CD8-positive, alpha-beta memory T cell (primary cell): ENCODE measurements at regions not wholly inside any gene's neighbourhood (a gene's known extent, or its start where the extent isn't known, plus 50 kb on each side); places are given as distances from the start of the nearest gene placed in this dataset.

Experiments used
- CTCF ChIA-PET: fragments of 350-600 bp; sonication (Branson Sonifier 250); formaldehyde crosslinking; loops from one replicate; lab custom pipeline; 2021; ENCODE audit warnings: antibody characterized with exemption; lab: Charles Lee
- POLR2A ChIA-PET: fragments of 350-600 bp; sonication (Branson Sonifier 250); formaldehyde crosslinking; loops from one replicate; lab custom pipeline; 2021; ENCODE audit warnings: antibody characterized with exemption; lab: Charles Lee
- DNase-seq, 5 donors: peaks; one replicate each; pipeline versions ENCODE4 v3.0.0 to v3.0.0-alpha.2; 2020 to 2022; ENCODE audit warnings: mixed read lengths in 1 of 5
- H3K27ac ChIP-seq: one replicate; pipeline ENCODE4 v1.7.0; 2013; ENCODE audit warnings: low read depth, mild to moderate bottlenecking, low read length, moderate library complexity
- H3K27me3 ChIP-seq: 2 replicates; pipeline ENCODE4 v1.7.0; 2013; ENCODE audit warnings: low read length, mild to moderate bottlenecking; ENCODE audit not compliant: insufficient read depth, poor library complexity, severe bottlenecking
- H3K36me3 ChIP-seq: 2 replicates; pipeline ENCODE4 v1.7.0; 2013; ENCODE audit warnings: mild to moderate bottlenecking, low read length, moderate library complexity; ENCODE audit not compliant: insufficient read depth
- H3K4me1 ChIP-seq: 2 replicates; pipeline ENCODE4 v1.7.0; 2013; ENCODE audit warnings: mild to moderate bottlenecking, low read length, moderate library complexity; ENCODE audit not compliant: insufficient read depth
- H3K4me3 ChIP-seq: 2 replicates; pipeline ENCODE4 v1.7.0; 2013; ENCODE audit warnings: mild to moderate bottlenecking, low read length
- H3K9me3 ChIP-seq: 2 replicates; pipeline ENCODE4 v1.7.0; 2013; ENCODE audit warnings: mild to moderate bottlenecking, low read length
- H3K27ac Mint-ChIP-seq, 8 donors: one replicate each; pipeline ENCODE4 v1.8.0; 2020 to 2021; ENCODE audit warnings: mixed read lengths in 8 of 8, mild to moderate bottlenecking in 6 of 8, inconsistent platforms in 3 of 8, moderate library complexity in 3 of 8
- H3K27me3 Mint-ChIP-seq, 2 donors: one replicate each; pipeline ENCODE4 v1.8.0; 2020 to 2021; ENCODE audit warnings: mixed read lengths in 2 of 2, mild to moderate bottlenecking in 1 of 2, moderate library complexity in 1 of 2
- H3K36me3 Mint-ChIP-seq, 3 donors: one replicate each; pipeline ENCODE4 v1.8.0; 2020 to 2021; ENCODE audit warnings: mixed read lengths in 3 of 3, inconsistent platforms in 1 of 3, mild to moderate bottlenecking in 1 of 3
- H3K4me1 Mint-ChIP-seq, 3 donors: one replicate each; pipeline ENCODE4 v1.8.0; 2020 to 2021; ENCODE audit warnings: mixed read lengths in 3 of 3, inconsistent platforms in 1 of 3, mild to moderate bottlenecking in 1 of 3
- H3K4me3 Mint-ChIP-seq, 7 donors: one replicate each; pipeline ENCODE4 v1.8.0; 2020 to 2021; ENCODE audit warnings: mixed read lengths in 7 of 7, mild to moderate bottlenecking in 6 of 7, moderate library complexity in 4 of 7, inconsistent platforms in 2 of 7
- H3K9me3 Mint-ChIP-seq, 5 donors: one replicate each; pipeline ENCODE4 v1.8.0; 2020 to 2022; ENCODE audit warnings: mixed read lengths in 5 of 5, mild to moderate bottlenecking in 3 of 5, moderate library complexity in 2 of 5, inconsistent platforms in 1 of 5

- Histone ChIP-seq H3K36me3 (no peaks in the 10 kb centered on the region), H3K4me1 (no peaks in the 10 kb centered on the region), H3K27ac (no peak overlapping the region), H3K9me3 (no peaks in the 10 kb centered on the region), H3K4me3 (no peak overlapping the region), H3K27me3 (no peaks in the 10 kb centered on the region)
- Mint-ChIP-seq H3K27ac (no peak overlapping the region), H3K4me3 (no peak overlapping the region), H3K36me3 (no peaks in the 10 kb centered on the region), H3K9me3 (no peaks in the 10 kb centered on the region), H3K27me3 (peaks cover 9 to 12% of the 10 kb centered on the region in 2 donors), H3K4me1 (no peaks in the 10 kb centered on the region)
- ChIA-PET CTCF (no interaction called here), POLR2A (no interaction called here)
- peak in 1 of 5 donors; percentile 39 for DNase-seq
These were observed 108.8 kb upstream of the RASGEF1B start for GRCh38 chr4:81580346-81580993.

- Histone ChIP-seq H3K4me1 (no peaks in the 10 kb centered on the region), H3K36me3 (no peaks in the 10 kb centered on the region), H3K4me3 (no peak overlapping the region), H3K27ac (no peak overlapping the region), H3K27me3 (no peaks in the 10 kb centered on the region), H3K9me3 (no peaks in the 10 kb centered on the region)
- POLR2A ChIA-PET = no interaction called here
- Mint-ChIP-seq H3K9me3 (no peaks in the 10 kb centered on the region), H3K27me3 (peaks cover 9% of the 10 kb centered on the region in 2 donors), H3K36me3 (no peaks in the 10 kb centered on the region), H3K27ac (no peak overlapping the region), H3K4me3 (no peak overlapping the region), H3K4me1 (no peaks in the 10 kb centered on the region)
- no peak for DNase-seq
- CTCF ChIA-PET = no interaction called here
These were observed 105.7 kb upstream of the RASGEF1B start for GRCh38 chr4:81577392-81577791.

GRCh38 chr4:81574991-81575390, 103.3 kb upstream of the RASGEF1B start:
- Histone ChIP-seq H3K27me3 (no peaks in the 10 kb centered on the region), H3K36me3 (no peaks in the 10 kb centered on the region), H3K4me1 (no peaks in the 10 kb centered on the region), H3K27ac (no peak overlapping the region), H3K9me3 (no peaks in the 10 kb centered on the region), H3K4me3 (no peak overlapping the region)
- Mint-ChIP-seq H3K27me3 (peaks cover 6 to 9% of the 10 kb centered on the region in 2 donors), H3K27ac (no peak overlapping the region), H3K36me3 (no peaks in the 10 kb centered on the region), H3K9me3 (no peaks in the 10 kb centered on the region), H3K4me3 (no peak overlapping the region), H3K4me1 (no peaks in the 10 kb centered on the region)
- ChIA-PET CTCF (no interaction called here), POLR2A (no interaction called here)
- DNase-seq = no peak

- H3K9me3 Mint-ChIP-seq = no peaks in the 10 kb centered on the region
- no peak overlapping the region for H3K4me3 Mint-ChIP-seq
- no peaks in the 10 kb centered on the region for H3K4me1 ChIP-seq
- POLR2A ChIA-PET = interaction anchor here (0.8 kb wide), 1 partner anchor 394 kb away, joined by 3 read pairs; no protein-coding TSS in a partner anchor
- CTCF ChIA-PET = no interaction called here
- no peaks in the 10 kb centered on the region for H3K36me3 Mint-ChIP-seq
- H3K27ac Mint-ChIP-seq = no peak overlapping the region
- no peaks in the 10 kb centered on the region for H3K9me3 ChIP-seq
- no peaks in the 10 kb centered on the region for H3K27me3 ChIP-seq
- no peaks in the 10 kb centered on the region for H3K36me3 ChIP-seq
- H3K27me3 Mint-ChIP-seq = peaks cover 6 to 9% of the 10 kb centered on the region in 2 donors
- H3K4me1 Mint-ChIP-seq = no peaks in the 10 kb centered on the region
- DNase-seq = no peak
- no peak overlapping the region for H3K4me3 ChIP-seq
- no peak overlapping the region for H3K27ac ChIP-seq
These were observed 102.1 kb upstream of the RASGEF1B start for GRCh38 chr4:81573840-81574239.

- H3K27ac ChIP-seq = no peak overlapping the region
- DNase-seq = no peak
- Mint-ChIP-seq H3K4me3 (no peak overlapping the region), H3K27me3 (peaks cover 0 to 5% of the 10 kb centered on the region in 2 donors), H3K36me3 (no peaks in the 10 kb centered on the region), H3K9me3 (no peaks in the 10 kb centered on the region), H3K4me1 (no peaks in the 10 kb centered on the region), H3K27ac (no peak overlapping the region)
- H3K27me3 ChIP-seq = no peaks in the 10 kb centered on the region
- ChIA-PET POLR2A (interaction anchor here (0.7 kb wide), 1 partner anchor 1386 kb away, joined by 4 read pairs; no protein-coding TSS in a partner anchor), CTCF (no interaction called here)
- no peak overlapping the region for H3K4me3 ChIP-seq
- H3K36me3 ChIP-seq = no peaks in the 10 kb centered on the region
- no peaks in the 10 kb centered on the region for H3K9me3 ChIP-seq
- H3K4me1 ChIP-seq = no peaks in the 10 kb centered on the region
These were observed 100.7 kb upstream of the RASGEF1B start for GRCh38 chr4:81572402-81572801.

- Histone ChIP-seq H3K4me1 (no peaks in the 10 kb centered on the region), H3K27me3 (no peaks in the 10 kb centered on the region)
These were observed 99.4 kb upstream of the RASGEF1B start for GRCh38 chr4:81571105-81571504.

GRCh38 chr4:81566161-81566591, 94.5 kb upstream of the RASGEF1B start:
- ChIA-PET POLR2A (no interaction called here), CTCF (no interaction called here)

More at GRCh38 chr4:81571105-81571504, 99.4 kb upstream of the RASGEF1B start:
- Mint-ChIP-seq H3K9me3 (no peaks in the 10 kb centered on the region), H3K36me3 (no peaks in the 10 kb centered on the region), H3K4me1 (no peaks in the 10 kb centered on the region), H3K27me3 (no peaks in the 10 kb centered on the region), H3K27ac (no peak overlapping the region), H3K4me3 (no peak overlapping the region)
- CTCF ChIA-PET = no interaction called here
- no peak overlapping the region for H3K4me3 ChIP-seq
- DNase-seq = no peak
- H3K36me3 ChIP-seq = no peaks in the 10 kb centered on the region
- no peaks in the 10 kb centered on the region for H3K9me3 ChIP-seq
- POLR2A ChIA-PET = no interaction called here
- no peak overlapping the region for H3K27ac ChIP-seq

GRCh38 chr4:81565142-81565870, 93.6 kb upstream of the RASGEF1B start:
- H3K36me3 Mint-ChIP-seq = no peaks in the 10 kb centered on the region
- H3K27me3 ChIP-seq = no peaks in the 10 kb centered on the region
- no peak for DNase-seq
- no peak overlapping the region for H3K27ac ChIP-seq
- no peaks in the 10 kb centered on the region for H3K9me3 ChIP-seq
- no peaks in the 10 kb centered on the region for H3K9me3 Mint-ChIP-seq
- no peaks in the 10 kb centered on the region for H3K27me3 Mint-ChIP-seq
- no peak overlapping the region for H3K27ac Mint-ChIP-seq
- peaks cover 13% of the 10 kb centered on the region for H3K4me1 ChIP-seq
- ChIA-PET POLR2A (interaction anchor here (1.6 kb wide), 1 partner anchor 93 kb away, joined by 5 read pairs; the partner anchor contains the start of gene RASGEF1B), CTCF (no interaction called here)
- H3K4me3 ChIP-seq = no peak overlapping the region
- no peak overlapping the region for H3K4me3 Mint-ChIP-seq
- no peaks in the 10 kb centered on the region for H3K36me3 ChIP-seq
- peaks cover 7 to 14% (median 14%) of the 10 kb centered on the region in 3 donors for H3K4me1 Mint-ChIP-seq

More at GRCh38 chr4:81566161-81566591, 94.5 kb upstream of the RASGEF1B start:
- H3K27ac Mint-ChIP-seq = peak overlapping the region in 2 of 8 donors; percentile 64 to 75
- H3K4me3 Mint-ChIP-seq = no peak overlapping the region
- Histone ChIP-seq H3K4me3 (no peak overlapping the region), H3K27me3 (no peaks in the 10 kb centered on the region), H3K9me3 (no peaks in the 10 kb centered on the region), H3K4me1 (peaks cover 13% of the 10 kb centered on the region), H3K27ac (no peak overlapping the region), H3K36me3 (no peaks in the 10 kb centered on the region)
- no peaks in the 10 kb centered on the region for H3K9me3 Mint-ChIP-seq
- no peak for DNase-seq
- peaks cover 7 to 14% (median 14%) of the 10 kb centered on the region in 3 donors for H3K4me1 Mint-ChIP-seq
- H3K27me3 Mint-ChIP-seq = no peaks in the 10 kb centered on the region
- no peaks in the 10 kb centered on the region for H3K36me3 Mint-ChIP-seq
